ENCODE measurements at regions not wholly inside any gene's neighbourhood (a gene's known extent, or its start where the extent isn't known, plus 50 kb on each side); places are given as distances from the start of the nearest gene placed in this dataset.

GRCh38 chr5:172565455-172565854, 75.6 kb upstream of the NEURL1B start:
- TF ChIP-seq CTCF (IDR thresholded peaks at IDR 0.05; ENCODE audit: control extremely low read depth, extremely low read depth, low read depth, missing control alignments): no peak
- DNase-seq (ENCODE audit: extremely low spot score): no peak
- ChIA-PET CTCF (no interaction called here), POLR2A (no interaction called here)

- no peak for DNase-seq (ENCODE audit: extremely low spot score)
- TF ChIP-seq CTCF (IDR thresholded peaks at IDR 0.05; ENCODE audit: control extremely low read depth, extremely low read depth, low read depth, missing control alignments): no peak
- CTCF ChIA-PET: no interaction called here
- POLR2A ChIA-PET: no interaction called here
These were observed 76.2 kb upstream of the NEURL1B start for GRCh38 chr5:172564883-172565282.

GRCh38 chr5:172564188-172564587, 76.9 kb upstream of the NEURL1B start:
- TF ChIP-seq CTCF (IDR thresholded peaks at IDR 0.05; ENCODE audit: control extremely low read depth, extremely low read depth, low read depth, missing control alignments): no peak
- CTCF ChIA-PET: no interaction called here
- POLR2A ChIA-PET: no interaction called here
- no peak for DNase-seq (ENCODE audit: extremely low spot score)

- ChIA-PET CTCF (no interaction called here), POLR2A (no interaction called here)
- no peak for TF ChIP-seq CTCF (IDR thresholded peaks at IDR 0.05; ENCODE audit: control extremely low read depth, extremely low read depth, low read depth, missing control alignments)
- no peak for DNase-seq (ENCODE audit: extremely low spot score)
These were observed 78.6 kb upstream of the NEURL1B start for GRCh38 chr5:172562443-172562842.

GRCh38 chr5:172561151-172561550, 79.9 kb upstream of the NEURL1B start:
- POLR2A ChIA-PET: no interaction called here
- CTCF ChIA-PET: no interaction called here
- DNase-seq (ENCODE audit: extremely low spot score): no peak
- TF ChIP-seq CTCF (IDR thresholded peaks at IDR 0.05; ENCODE audit: control extremely low read depth, extremely low read depth, low read depth, missing control alignments): no peak

GRCh38 chr5:172559004-172559932, 81.8 kb upstream of the NEURL1B start:
- no peak for DNase-seq (ENCODE audit: extremely low spot score)
- POLR2A ChIA-PET: no interaction called here
- CTCF ChIA-PET: no interaction called here
- TF ChIP-seq CTCF (IDR thresholded peaks at IDR 0.05; ENCODE audit: control extremely low read depth, extremely low read depth, low read depth, missing control alignments): no peak

Data from GM10248 (cell line).